ENCODE measurements at regions not wholly inside any gene's neighbourhood (a gene's known extent, or its start where the extent isn't known, plus 50 kb on each side); places are given as distances from the start of the nearest gene placed in this dataset.

DNA sequence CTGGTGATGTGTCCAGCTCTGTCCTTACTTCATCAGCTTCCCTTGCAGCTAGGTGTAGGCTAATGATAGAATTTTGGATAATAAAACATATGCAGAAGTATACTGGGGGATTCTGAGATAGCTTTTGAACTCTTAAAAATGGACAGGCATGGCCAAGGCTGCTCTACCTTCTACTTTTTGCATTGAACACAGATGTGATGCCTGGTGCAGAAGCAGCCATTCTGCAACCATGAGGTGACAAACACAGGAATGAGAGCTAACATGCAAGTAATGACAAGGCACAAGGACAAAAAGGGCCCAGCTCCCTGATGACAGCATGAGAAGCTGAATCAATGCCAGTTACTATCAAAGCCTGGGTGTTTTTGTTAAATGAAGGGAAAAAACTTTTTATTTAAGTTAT is 686.5 kb upstream of the AUTS2 start:
- no peak for TF ChIP-seq EZH2phosphoT487 (IDR thresholded peaks at IDR 0.05; ENCODE audit: borderline replicate concordance, low read length)
- TF ChIP-seq, protein P1, sequence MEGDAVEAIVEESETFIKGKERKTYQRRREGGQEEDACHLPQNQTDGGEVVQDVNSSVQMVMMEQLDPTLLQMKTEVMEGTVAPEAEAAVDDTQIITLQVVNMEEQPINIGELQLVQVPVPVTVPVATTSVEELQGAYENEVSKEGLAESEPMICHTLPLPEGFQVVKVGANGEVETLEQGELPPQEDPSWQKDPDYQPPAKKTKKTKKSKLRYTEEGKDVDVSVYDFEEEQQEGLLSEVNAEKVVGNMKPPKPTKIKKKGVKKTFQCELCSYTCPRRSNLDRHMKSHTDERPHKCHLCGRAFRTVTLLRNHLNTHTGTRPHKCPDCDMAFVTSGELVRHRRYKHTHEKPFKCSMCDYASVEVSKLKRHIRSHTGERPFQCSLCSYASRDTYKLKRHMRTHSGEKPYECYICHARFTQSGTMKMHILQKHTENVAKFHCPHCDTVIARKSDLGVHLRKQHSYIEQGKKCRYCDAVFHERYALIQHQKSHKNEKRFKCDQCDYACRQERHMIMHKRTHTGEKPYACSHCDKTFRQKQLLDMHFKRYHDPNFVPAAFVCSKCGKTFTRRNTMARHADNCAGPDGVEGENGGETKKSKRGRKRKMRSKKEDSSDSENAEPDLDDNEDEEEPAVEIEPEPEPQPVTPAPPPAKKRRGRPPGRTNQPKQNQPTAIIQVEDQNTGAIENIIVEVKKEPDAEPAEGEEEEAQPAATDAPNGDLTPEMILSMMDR (IDR thresholded peaks at IDR 0.05; ENCODE audit: low read depth, low read length, poor library complexity, severe bottlenecking), result no peak

Measured in DOHH2 (cell line).